Effector CD4-positive, alpha-beta T cell (primary cell): ENCODE measurements at regions not wholly inside any gene's neighbourhood (a gene's known extent, or its start where the extent isn't known, plus 50 kb on each side); places are given as distances from the start of the nearest gene placed in this dataset.

Experiments used
- DNase-seq: peaks from one replicate; pipeline ENCODE4 v3.0.0-alpha.2; 2020

DNA sequence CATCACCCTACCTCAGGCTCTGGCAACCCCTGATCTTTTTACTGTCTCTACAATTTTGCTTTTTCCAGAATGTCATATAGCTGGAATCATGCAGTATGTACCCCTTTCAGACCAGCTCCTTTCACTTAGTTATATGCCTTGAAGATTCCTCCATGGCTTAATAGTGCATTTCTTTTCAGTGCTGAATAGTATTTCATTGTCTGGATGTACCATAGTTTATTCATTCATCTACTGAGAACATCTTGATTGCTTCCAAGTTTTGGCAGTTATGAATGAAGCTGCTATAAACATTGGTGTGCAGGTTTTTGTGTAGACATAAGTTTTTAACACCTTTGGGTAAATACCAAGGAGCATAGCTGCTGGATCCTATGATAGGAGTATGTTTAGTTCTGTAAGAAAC is 50.8 kb upstream of the ANP32A start:
- DNase-seq = no peak

DNA sequence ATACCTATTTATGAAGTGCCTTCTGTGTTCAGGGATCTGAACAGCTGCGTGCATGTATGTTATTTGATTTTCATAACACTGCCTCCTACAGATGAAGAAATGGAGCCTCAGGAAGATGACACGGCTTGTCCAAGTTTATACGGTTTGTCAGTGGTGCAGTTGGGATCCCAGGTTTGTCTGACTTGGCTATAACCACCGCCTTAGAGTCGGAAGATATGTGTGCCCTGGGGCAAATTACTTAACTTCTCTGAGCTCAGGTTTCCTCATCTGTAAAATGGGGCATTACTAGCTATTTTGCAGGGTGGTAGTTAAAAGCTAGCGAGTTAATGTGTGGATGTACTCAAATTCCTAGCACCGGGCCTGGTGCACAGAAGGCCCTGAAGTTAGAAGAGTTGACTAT is 54.1 kb upstream of the ANP32A start:
- no peak for DNase-seq

DNA sequence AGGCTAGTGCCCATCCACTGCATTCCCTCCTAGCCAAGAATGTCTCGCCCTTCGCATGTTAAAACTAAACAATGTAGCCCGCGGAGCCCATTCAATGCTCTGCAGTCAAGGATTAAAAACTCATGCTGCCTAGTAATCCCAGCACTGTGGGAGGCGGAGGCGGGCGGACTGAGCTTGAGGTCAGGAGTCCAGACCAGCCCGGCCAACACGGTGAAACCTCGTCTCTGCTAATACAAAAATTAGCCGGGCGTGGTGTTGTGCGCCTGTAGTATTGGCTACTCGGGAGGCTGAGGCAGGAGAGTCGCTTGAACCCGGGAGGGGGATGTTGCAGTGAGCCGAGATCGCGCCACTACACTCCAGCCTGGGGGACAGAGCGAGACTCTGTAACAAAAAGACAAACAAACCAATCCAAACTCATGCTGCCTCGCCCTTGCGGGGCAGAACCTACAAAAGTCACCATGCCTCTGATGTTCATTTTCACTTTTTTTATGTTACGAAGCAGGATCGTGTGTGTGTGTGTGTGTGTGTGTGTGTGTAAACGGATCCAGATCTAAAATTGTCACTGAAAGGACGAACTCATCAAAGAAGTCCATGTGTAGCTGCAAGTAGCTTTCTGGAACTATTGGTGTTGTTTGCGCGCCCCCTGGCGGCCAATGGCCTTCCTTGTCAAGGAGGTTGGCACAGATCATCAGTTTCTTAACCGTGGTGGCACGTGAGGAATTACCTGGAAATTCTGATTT is 54.8 kb upstream of the SPESP1 start:
- DNase-seq = peak; percentile 93

DNA sequence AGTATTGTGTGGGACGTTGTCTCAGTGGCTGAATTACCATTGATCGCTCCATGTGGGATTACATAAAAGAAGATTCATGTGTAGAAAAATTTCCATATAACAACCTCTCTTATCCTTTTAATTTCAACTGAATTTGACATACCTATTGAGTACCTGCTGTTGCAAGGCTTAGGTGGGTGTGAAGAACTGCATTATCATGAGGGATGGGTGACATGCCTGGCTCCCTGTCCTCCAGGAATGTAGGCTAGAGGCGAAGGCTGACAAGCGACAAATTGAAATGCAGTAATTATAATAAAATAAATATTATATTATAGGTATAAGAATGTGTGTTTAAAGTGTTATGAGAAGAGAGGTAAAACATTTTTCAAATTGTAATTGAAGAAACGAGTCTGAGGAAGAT is 52.7 kb upstream of the SPESP1 start:
- DNase-seq = no peak

DNA sequence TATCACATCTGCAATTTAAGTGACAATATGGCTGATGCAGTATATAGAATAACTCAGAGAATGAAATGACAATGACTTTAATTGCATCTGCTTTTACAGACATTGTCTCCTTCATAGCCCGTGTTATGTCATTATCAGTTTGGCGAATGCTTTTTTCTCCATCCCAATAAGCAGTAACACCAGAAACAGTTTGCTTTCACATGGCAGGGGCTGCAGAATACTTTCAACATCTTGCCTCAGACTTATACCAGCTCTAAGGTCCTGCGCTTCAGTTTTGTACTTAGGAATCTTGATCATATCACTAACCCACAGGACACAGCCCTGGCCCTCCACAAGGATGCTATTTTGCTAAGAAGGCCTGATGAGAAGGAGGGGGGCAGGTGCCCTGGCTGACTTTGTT is 49.9 kb upstream of the SPESP1 start:
- DNase-seq = no peak
